GM23248 (cell line): ENCODE measurements at regions not wholly inside any gene's neighbourhood (a gene's known extent, or its start where the extent isn't known, plus 50 kb on each side); places are given as distances from the start of the nearest gene placed in this dataset.

Experiments used
- EZH2 ChIP-seq: fragments of 200-600 bp; sonication (generic); IDR thresholded peaks from 2 replicates; pipeline ENCODE4 v1.6.1; 2018; ENCODE audit warnings: antibody characterized with exemption, mild to moderate bottlenecking; ENCODE audit not compliant: insufficient read depth, poor library complexity, severe bottlenecking
- EZH2phosphoT487 ChIP-seq: fragments of 200-600 bp; sonication (generic); IDR thresholded peaks from 2 replicates; pipeline ENCODE4 v1.6.1; 2018; ENCODE audit warnings: antibody characterized with exemption, moderate library complexity, mild to moderate bottlenecking, low read depth; ENCODE audit not compliant: insufficient read depth

DNA sequence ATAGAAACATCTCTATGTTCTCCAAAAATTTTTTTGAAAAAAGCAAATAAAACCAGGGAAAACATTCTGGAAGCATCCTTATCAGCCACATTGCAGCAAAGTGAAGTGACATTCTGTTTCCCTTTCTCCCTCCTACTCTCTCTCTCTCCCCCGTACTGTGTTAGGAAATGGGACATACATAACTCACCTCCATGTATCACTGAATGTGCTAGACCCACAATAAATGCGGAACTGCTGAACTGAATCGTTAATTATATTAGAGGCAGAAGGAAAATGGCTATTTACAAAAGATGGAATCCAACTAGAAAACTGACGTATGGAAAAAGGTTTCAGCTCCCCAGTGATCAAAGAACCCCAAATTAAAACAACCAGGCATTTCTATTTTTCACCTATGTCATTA, 129.8 kb downstream of the MINAR1 start:
- TF ChIP-seq EZH2 = no peak
- no peak for TF ChIP-seq EZH2phosphoT487
